Coronary artery (tissue), 2 donors: ENCODE measurements at regions not wholly inside any gene's neighbourhood (a gene's known extent, or its start where the extent isn't known, plus 50 kb on each side); places are given as distances from the start of the nearest gene placed in this dataset.

ENCODE experiments used
- DNase-seq: peaks from one replicate; pipeline ENCODE4 v3.0.0-alpha.2; 2017; ENCODE audit warnings: low spot score
- H3K27ac ChIP-seq, 2 donors: fragments of 200-600 bp; sonication (generic); one replicate each; pipeline ENCODE4 v1.5.1; 2016 to 2019
- H3K4me3 ChIP-seq: fragments of 200-600 bp; sonication (generic); 2 replicates; pipeline ENCODE4 v1.5.1; 2016; ENCODE audit warnings: mild to moderate bottlenecking, moderate library complexity
- CTCF ChIP-seq: fragments of 200-600 bp; sonication (generic); IDR thresholded peaks from one replicate; pipeline ENCODE4 v1.5.1; 2019; ENCODE audit warnings: antibody characterized with exemption

DNA sequence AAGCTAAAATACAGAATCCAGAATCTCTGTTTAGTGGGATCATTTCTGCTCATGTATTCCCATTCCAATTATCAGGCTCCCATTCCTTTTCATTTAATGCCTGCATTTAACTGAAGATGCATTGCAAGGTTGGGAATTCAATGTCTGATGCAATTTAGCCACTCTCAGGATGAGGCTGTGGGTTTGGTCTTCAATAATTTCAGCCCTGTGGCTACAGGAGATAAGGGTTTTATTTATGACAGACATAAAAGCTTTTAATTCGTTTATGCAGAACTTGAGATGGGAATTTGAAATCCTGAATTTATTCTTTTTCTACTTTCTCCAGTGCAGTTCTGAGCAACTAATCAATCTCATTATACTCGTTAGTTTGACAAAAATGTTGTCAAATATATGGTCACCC lies 1225.9 kb downstream of the PCDH18 start:
- no peak for DNase-seq
- Histone ChIP-seq H3K4me3 (no peak overlapping the region), H3K27ac (no peak overlapping the region)
- no peak for TF ChIP-seq CTCF

GRCh38 chr4:136302566-136302965 lies 1229.7 kb downstream of the PCDH18 start:
- TF ChIP-seq CTCF, result no peak
- no peak overlapping the region for H3K27ac ChIP-seq
- H3K4me3 ChIP-seq, result no peak overlapping the region
- DNase-seq, result no peak

DNA sequence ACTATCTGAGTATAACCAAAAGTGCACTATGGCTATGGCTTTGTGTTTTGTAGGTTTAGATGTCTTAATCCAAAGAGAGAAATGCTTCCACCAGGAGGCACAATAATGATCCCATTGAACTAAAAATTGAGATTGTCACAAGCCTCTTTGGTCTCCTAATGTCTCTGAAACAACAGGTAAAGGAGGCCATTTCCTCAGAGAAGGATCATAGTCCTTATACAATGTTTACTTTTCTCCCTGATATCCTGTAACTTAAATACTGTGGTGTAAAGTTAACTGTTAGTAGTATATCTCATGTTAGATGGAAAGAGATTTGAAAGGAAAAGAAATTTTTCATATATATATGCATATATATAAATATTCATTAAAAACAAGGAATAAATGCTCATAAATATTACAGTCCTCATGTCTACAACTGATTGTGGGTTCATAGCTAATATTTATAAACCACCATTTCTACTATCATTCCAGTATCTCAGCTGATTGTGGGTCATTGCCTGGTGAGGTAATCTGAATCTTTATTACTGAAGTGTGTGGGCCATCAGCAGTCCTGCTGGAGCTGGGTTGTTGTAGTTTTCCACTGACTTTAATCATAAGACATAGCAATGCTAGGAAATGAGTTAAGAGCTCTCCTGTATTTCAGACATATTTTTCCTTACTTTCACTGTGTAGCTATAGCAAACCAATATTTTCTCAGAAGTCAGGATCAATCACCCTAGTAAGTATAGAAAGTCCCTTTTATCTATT lies 1230.4 kb downstream of the PCDH18 start:
- Histone ChIP-seq H3K27ac (no peak overlapping the region), H3K4me3 (no peak overlapping the region)
- no peak for DNase-seq
- TF ChIP-seq CTCF, result no peak

DNA sequence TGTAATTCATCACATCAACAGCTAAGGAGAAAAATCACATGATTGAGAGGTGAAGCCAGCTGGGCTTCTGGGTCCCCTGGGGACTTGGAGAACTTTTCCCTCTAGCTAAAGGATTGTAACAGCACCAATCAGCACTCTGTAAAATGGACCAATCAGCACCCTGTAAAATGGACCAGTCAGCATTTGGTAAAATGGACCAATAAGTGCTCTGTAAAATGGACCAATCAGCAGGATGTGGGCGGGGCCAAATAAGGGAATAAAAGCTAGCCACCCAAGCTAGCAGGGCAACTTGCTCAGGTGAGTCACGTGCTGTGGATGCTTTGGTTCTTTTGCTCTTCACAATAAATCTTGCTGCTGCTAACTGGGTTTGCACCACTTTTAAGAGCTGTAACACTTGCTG lies 1248.3 kb downstream of the PCDH18 start:
- Histone ChIP-seq H3K4me3 (no peak overlapping the region), H3K27ac (no peak overlapping the region)
- TF ChIP-seq CTCF, result no peak
- DNase-seq, result no peak

DNA sequence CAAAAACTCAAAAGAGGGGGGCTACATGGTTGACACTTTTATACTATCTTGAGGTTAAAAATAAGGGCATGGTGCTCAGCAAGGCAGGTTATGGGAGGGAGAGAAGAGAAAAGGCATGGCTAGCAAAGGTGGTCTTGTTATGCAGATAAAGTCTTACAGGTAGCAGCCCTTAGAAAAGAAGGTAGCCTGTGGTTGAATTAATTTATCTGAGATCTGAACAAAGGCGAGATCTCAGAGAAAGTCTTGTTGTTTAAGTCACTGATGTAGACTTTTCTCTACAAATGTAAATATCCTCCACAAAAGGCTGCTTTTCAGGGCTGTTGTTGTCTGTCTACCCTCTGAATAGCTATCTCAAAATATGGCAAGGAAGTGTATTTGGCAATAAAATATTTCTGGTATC lies 1250.4 kb downstream of the PCDH18 start:
- Histone ChIP-seq H3K27ac (no peak overlapping the region), H3K4me3 (no peak overlapping the region)
- no peak for DNase-seq
- TF ChIP-seq CTCF, result no peak

- no peak for TF ChIP-seq CTCF
- H3K27ac ChIP-seq, result no peak overlapping the region
- H3K4me3 ChIP-seq, result no peak overlapping the region
- DNase-seq, result no peak
Observed at GRCh38 chr4:136281307-136281706, 1251.0 kb downstream of the PCDH18 start.

GRCh38 chr4:136277741-136278140 lies 1254.6 kb downstream of the PCDH18 start:
- Histone ChIP-seq H3K4me3 (no peak overlapping the region), H3K27ac (no peak overlapping the region)
- DNase-seq, result no peak
- TF ChIP-seq CTCF, result no peak
